Head of caudate nucleus (tissue), 42 donors: ENCODE measurements at regions not wholly inside any gene's neighbourhood (a gene's known extent, or its start where the extent isn't known, plus 50 kb on each side); places are given as distances from the start of the nearest gene placed in this dataset.
"Not testable (repeated sequence)": the region's sequence is repeated elsewhere in the genome, so short reads cannot be mapped to it uniquely, and the experiment has no call there.

ENCODE experiments used
- DNase-seq, 42 donors: peaks; one replicate each; pipeline versions ENCODE4 v3.0.0 to v3.0.0-alpha.2; 2020 to 2021; ENCODE audit warnings: mixed read lengths in 7 of 42
- intact Hi-C: fragments of 100-400 bp; cut with DNase I; formaldehyde crosslinking; loops from one replicate; pipeline ENCODE4 v1.15.0; 2022

- intact Hi-C loops: no loop called here
- DNase-seq: no peak
Measured at GRCh38 chrX:22739276-22739675, 260.5 kb upstream of the DDX53 start.

GRCh38 chrX:22740836-22741235 is 258.9 kb upstream of the DDX53 start:
- no peak for DNase-seq
- intact Hi-C loops: no loop called here

GRCh38 chrX:22742174-22742573 is 257.6 kb upstream of the DDX53 start:
- no peak for DNase-seq
- intact Hi-C loops: no loop called here

- intact Hi-C loops: no loop called here
- DNase-seq: peak in 5 of 42 donors; percentile 2 to 23 (median 8)
Measured at GRCh38 chrX:22746081-22746480, 253.7 kb upstream of the DDX53 start.

- intact Hi-C loops: no loop called here
- peak in 41 of 42 donors; percentile 2 to 73 (median 43) for DNase-seq
Measured at GRCh38 chrX:22748093-22748999, 251.4 kb upstream of the DDX53 start.

GRCh38 chrX:22758807-22759481 is 240.8 kb upstream of the DDX53 start:
- no peak for DNase-seq
- intact Hi-C loops: no loop called here

- no peak for DNase-seq
- intact Hi-C loops: no loop called here
Measured at GRCh38 chrX:22760513-22761057, 239.2 kb upstream of the DDX53 start.

GRCh38 chrX:22788221-22788620 is 211.5 kb upstream of the DDX53 start:
- intact Hi-C loops: no loop called here
- no peak for DNase-seq

- no peak for DNase-seq
- intact Hi-C loops: no loop called here
Measured at GRCh38 chrX:22795671-22796070, 204.1 kb upstream of the DDX53 start.

- DNase-seq: no peak
- intact Hi-C loops: no loop called here
Measured at GRCh38 chrX:22800360-22800759, 199.4 kb upstream of the DDX53 start.

GRCh38 chrX:22800806-22801205 is 199.0 kb upstream of the DDX53 start:
- intact Hi-C loops: no loop called here
- DNase-seq: no peak

GRCh38 chrX:22803353-22803752 is 196.4 kb upstream of the DDX53 start:
- DNase-seq: no peak
- intact Hi-C loops: no loop called here

GRCh38 chrX:22810876-22811275 is 188.9 kb upstream of the DDX53 start:
- intact Hi-C loops: no loop called here
- DNase-seq: no peak

- intact Hi-C loops: no loop called here
- no peak for DNase-seq
Measured at GRCh38 chrX:22818061-22818460, 181.7 kb upstream of the DDX53 start.

- intact Hi-C loops: no loop called here
- no peak for DNase-seq
Measured at GRCh38 chrX:22855693-22856092, 144.1 kb upstream of the DDX53 start.

- intact Hi-C loops: no loop called here
- DNase-seq: no peak
Measured at GRCh38 chrX:22859642-22860041, 140.1 kb upstream of the DDX53 start.

GRCh38 chrX:22866801-22867200 is 133.0 kb upstream of the DDX53 start:
- DNase-seq, intact Hi-C loops: not testable (repeated sequence)

GRCh38 chrX:22882543-22882942 is 117.2 kb upstream of the DDX53 start:
- DNase-seq: no peak

GRCh38 chrX:22889819-22890218 is 109.9 kb upstream of the DDX53 start:
- intact Hi-C loops: no loop called here
- no peak for DNase-seq

More at GRCh38 chrX:22882543-22882942, 117.2 kb upstream of the DDX53 start:
- intact Hi-C loops: no loop called here

GRCh38 chrX:22912616-22913015 is 87.1 kb upstream of the DDX53 start:
- no peak for DNase-seq
- intact Hi-C loops: no loop called here
